ENCODE measurements at regions not wholly inside any gene's neighbourhood (a gene's known extent, or its start where the extent isn't known, plus 50 kb on each side); places are given as distances from the start of the nearest gene placed in this dataset.

GRCh38 chr4:112767386-112767785, 130.4 kb downstream of the LARP7 start:
- TF ChIP-seq, protein P1, sequence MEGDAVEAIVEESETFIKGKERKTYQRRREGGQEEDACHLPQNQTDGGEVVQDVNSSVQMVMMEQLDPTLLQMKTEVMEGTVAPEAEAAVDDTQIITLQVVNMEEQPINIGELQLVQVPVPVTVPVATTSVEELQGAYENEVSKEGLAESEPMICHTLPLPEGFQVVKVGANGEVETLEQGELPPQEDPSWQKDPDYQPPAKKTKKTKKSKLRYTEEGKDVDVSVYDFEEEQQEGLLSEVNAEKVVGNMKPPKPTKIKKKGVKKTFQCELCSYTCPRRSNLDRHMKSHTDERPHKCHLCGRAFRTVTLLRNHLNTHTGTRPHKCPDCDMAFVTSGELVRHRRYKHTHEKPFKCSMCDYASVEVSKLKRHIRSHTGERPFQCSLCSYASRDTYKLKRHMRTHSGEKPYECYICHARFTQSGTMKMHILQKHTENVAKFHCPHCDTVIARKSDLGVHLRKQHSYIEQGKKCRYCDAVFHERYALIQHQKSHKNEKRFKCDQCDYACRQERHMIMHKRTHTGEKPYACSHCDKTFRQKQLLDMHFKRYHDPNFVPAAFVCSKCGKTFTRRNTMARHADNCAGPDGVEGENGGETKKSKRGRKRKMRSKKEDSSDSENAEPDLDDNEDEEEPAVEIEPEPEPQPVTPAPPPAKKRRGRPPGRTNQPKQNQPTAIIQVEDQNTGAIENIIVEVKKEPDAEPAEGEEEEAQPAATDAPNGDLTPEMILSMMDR (IDR thresholded peaks at IDR 0.05; ENCODE audit: insufficient read depth, low read depth, low read length, missing control alignments): no peak
- no peak overlapping the region for H3K4me3 ChIP-seq (ENCODE audit: low read length)
- no peak for DNase-seq (ENCODE audit: low read depth)

DNA sequence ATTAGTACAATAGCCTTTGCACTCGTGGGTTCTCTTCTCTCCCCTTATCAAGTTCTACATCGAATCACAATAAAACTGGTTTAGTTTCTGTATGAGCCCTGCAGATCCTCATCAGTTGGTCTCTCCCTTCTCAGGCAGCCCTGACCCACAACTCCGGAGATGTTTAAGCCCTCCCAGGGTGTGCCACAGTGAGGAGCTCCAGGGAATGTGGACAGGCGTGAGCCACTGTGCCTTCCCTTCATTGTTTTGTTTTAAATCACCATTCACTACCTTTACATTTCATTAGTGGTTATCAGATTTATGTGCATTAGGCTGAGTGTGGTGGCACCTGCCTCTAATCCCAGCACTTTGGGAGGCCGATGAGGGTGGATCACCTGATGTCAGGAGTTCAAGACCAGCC, 133.2 kb downstream of the LARP7 start:
- TF ChIP-seq, protein P1 (IDR thresholded peaks at IDR 0.05; ENCODE audit: insufficient read depth, low read depth, low read length, missing control alignments): no peak
- no peak overlapping the region for H3K4me3 ChIP-seq (ENCODE audit: low read length)
- no peak for DNase-seq (ENCODE audit: low read depth)

DNA sequence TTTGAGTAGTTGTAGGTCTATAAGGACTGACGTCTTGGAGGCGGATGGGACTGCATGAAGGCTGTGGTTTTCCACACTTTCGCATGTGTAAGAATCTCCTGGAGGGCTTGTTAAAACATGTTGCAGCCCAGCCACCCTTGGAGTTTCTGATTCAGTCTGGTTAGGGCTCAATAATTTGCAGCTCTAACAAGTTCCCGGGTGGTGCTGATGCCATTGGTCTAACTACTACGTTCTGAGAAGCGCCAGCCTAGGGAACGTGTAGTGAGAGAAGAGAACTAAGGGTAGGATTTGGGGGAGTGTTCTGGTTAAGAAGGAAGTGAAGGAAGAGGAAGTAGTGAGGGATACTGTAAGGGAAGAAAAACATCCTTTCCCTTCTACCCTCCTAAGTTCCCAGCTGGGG, 138.9 kb downstream of the LARP7 start:
- TF ChIP-seq, protein P1 (IDR thresholded peaks at IDR 0.05; ENCODE audit: insufficient read depth, low read depth, low read length, missing control alignments): no peak
- peak; percentile 82 for DNase-seq (ENCODE audit: low read depth)
- H3K4me3 ChIP-seq (ENCODE audit: low read length): no peak overlapping the region

DNA sequence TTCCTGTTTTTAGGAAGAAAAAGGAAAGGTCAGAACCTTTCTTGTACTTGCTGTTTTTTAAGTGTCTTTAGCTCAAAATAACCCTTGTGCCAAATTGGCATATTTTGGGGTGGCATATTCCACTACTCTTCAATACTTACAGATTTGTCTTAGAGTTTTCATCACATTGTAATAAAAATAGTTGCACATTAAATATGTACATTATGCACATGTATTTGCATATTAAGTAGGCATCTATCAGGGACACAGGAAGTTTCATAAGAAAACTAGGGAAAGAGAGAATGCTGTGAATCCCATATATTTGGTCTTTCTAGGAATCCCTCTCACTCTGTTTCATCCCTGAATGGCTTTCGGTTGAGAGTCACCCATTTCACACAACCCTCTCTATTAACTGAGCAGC, 139.6 kb downstream of the LARP7 start:
- no peak for DNase-seq (ENCODE audit: low read depth)
- TF ChIP-seq, protein P1 (IDR thresholded peaks at IDR 0.05; ENCODE audit: insufficient read depth, low read depth, low read length, missing control alignments): no peak
- no peak overlapping the region for H3K4me3 ChIP-seq (ENCODE audit: low read length)

DNA sequence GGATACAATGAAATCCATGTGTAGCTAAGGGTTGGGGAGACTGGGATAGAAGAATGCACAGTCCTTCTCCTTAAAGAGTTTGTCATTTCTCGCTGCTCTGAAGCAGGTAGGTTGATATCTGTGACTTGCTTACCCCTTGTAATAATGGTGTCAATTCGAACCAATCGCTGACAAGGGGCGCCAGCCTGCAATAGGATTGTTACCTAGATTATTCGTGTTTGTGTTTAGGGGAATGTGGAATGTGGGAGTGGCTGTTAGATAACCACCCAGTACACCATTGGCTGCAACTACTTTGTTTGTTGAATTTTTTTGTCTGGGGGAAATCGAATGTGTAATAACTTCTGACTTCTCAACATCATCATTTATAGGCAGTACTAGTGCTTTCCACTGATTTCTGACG, 141.6 kb downstream of the LARP7 start:
- no peak for DNase-seq (ENCODE audit: low read depth)
- no peak overlapping the region for H3K4me3 ChIP-seq (ENCODE audit: low read length)

DNA sequence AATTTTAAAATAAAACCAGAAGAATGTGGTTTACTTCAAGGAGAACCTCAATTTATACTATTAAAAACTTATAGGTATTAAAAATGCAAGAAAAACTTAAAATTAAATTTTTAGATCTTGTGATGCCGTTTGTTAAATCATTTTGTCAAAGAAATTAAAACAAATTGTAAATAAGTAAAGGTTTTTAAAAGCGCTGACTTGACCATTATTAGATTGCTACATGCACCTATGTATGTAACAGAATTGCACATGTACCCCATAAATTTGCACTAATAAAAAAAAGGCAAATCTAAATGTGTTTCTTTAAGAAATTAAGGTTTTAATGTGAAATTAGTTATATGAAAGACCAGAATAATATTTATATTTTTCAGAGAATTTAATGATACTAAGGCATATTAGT, 156.1 kb downstream of the LARP7 start:
- DNase-seq (ENCODE audit: low read depth): no peak
- TF ChIP-seq, protein P1 (IDR thresholded peaks at IDR 0.05; ENCODE audit: insufficient read depth, low read depth, low read length, missing control alignments): no peak
- H3K4me3 ChIP-seq (ENCODE audit: low read length): no peak overlapping the region

More for the DNA sequence above, 141.6 kb downstream of the LARP7 start:
- TF ChIP-seq, protein P1 (IDR thresholded peaks at IDR 0.05; ENCODE audit: insufficient read depth, low read depth, low read length, missing control alignments): no peak

DNA sequence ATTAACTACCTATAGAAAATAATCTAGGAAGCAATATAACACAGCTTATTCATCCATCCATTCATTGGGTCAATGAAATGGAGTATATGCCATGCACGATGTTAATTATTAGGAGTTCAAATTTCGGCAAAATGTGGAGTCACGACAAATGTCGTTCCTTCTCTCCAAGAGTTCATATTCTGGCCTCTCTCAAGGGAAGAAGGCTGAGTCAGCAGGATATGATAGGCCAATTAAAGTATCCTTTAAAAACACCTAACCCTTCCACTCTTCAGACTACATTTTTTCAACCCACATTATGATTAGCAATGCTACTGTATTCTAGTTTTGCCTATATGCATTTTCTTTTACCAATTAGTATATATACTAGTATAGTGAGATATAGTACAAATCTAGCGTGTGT, 163.1 kb downstream of the LARP7 start:
- TF ChIP-seq, protein P1 (IDR thresholded peaks at IDR 0.05; ENCODE audit: insufficient read depth, low read depth, low read length, missing control alignments): no peak
- no peak overlapping the region for H3K4me3 ChIP-seq (ENCODE audit: low read length)
- no peak for DNase-seq (ENCODE audit: low read depth)
